ENCODE measurements at regions not wholly inside any gene's neighbourhood (a gene's known extent, or its start where the extent isn't known, plus 50 kb on each side); places are given as distances from the start of the nearest gene placed in this dataset.

DNA sequence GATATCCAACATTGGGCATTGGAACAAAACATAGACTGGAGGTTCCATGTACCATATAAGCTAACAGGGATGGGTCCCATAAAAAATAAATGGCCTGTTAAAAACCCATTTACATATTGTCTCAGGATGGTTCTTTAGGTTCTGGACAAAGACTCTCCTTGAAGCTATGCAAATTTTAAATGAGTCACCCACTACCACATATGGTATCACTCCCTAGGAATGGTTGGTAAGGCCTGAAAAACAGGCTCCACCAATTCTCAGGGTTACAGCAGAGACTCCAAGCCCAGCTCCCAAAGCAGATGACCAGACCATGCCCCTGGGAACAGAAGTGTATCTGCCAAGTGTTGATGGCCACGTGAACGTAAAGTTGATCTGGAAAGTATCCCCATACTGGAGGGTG lies 190.7 kb upstream of the SPHKAP start:
- no peaks in the 10 kb centered on the region for H3K27me3 ChIP-seq (ENCODE audit: control insufficient read depth in 4 of 4, insufficient read depth in 4 of 4, low read length in 3 of 4)
- no peak overlapping the region for H3K4me3 ChIP-seq (ENCODE audit: low read depth in 1 of 3, low read length in 3 of 3)
- no peaks in the 10 kb centered on the region for H3K36me3 ChIP-seq (ENCODE audit: control insufficient read depth in 4 of 4, insufficient read depth in 3 of 4, low read depth in 1 of 4, low read length in 3 of 4)
- TF ChIP-seq TAF1 (conservative IDR thresholded peaks at IDR 0.05) (no peak), RXRA (IDR thresholded peaks at IDR 0.05) (no peak)
- H3K9me3 ChIP-seq (ENCODE audit: control insufficient read depth in 4 of 4, low read length in 3 of 4): peaks cover 0 to 5% (median 0%) of the 10 kb centered on the region in 4 donors
- no peaks in the 10 kb centered on the region for H3K4me1 ChIP-seq (ENCODE audit: control insufficient read depth in 4 of 4, insufficient read depth in 4 of 4, low read length in 3 of 4)
- no peak overlapping the region for H3K27ac ChIP-seq (ENCODE audit: low read depth in 1 of 2, low read length in 2 of 2)
- DNase-seq (ENCODE audit: low spot score): no peak
- H3K9ac ChIP-seq (ENCODE audit: low read depth in 1 of 2, low read length in 2 of 2): no peak overlapping the region
- WGBS: 88% methylated on average over 2 of the region's 2 CpGs

- no peaks in the 10 kb centered on the region for H3K4me1 ChIP-seq (ENCODE audit: control insufficient read depth in 4 of 4, insufficient read depth in 4 of 4, low read length in 3 of 4)
- no peak overlapping the region for H3K27ac ChIP-seq (ENCODE audit: low read depth in 1 of 2, low read length in 2 of 2)
- TF ChIP-seq MAX (IDR thresholded peaks at IDR 0.05): no peak
- TF ChIP-seq HNF4A (conservative IDR thresholded peaks at IDR 0.05): no peak
- TF ChIP-seq TAF1 (conservative IDR thresholded peaks at IDR 0.05): no peak
- no peak for TF ChIP-seq HNF4G (IDR thresholded peaks at IDR 0.05)
- no peak for TF ChIP-seq JUND (IDR thresholded peaks at IDR 0.05)
- no peak for TF ChIP-seq FOXA1 (IDR thresholded peaks at IDR 0.05)
- TF ChIP-seq ATF3 (IDR thresholded peaks at IDR 0.05): no peak
- TF ChIP-seq REST (IDR thresholded peaks at IDR 0.05): no peak
- no peak for TF ChIP-seq GABPA (IDR thresholded peaks at IDR 0.05 in 1 of 2, conservative IDR thresholded peaks at IDR 0.05 in 1 of 2)
- TF ChIP-seq SP1 (IDR thresholded peaks at IDR 0.05): no peak
- TF ChIP-seq YY1 (IDR thresholded peaks at IDR 0.05): no peak
- no peak for TF ChIP-seq EGR1 (IDR thresholded peaks at IDR 0.05; ENCODE audit: low read depth in 2 of 2)
- no peak for TF ChIP-seq RAD21 (IDR thresholded peaks at IDR 0.05)
- TF ChIP-seq NR2F2 (IDR thresholded peaks at IDR 0.05): no peak
- TF ChIP-seq RXRA (IDR thresholded peaks at IDR 0.05): no peak
- no peak overlapping the region for H3K4me3 ChIP-seq (ENCODE audit: low read depth in 1 of 3, low read length in 3 of 3)
- no peak for DNase-seq (ENCODE audit: low spot score)
- WGBS: 85% methylated on average over 5 of the region's 5 CpGs
- H3K36me3 ChIP-seq (ENCODE audit: control insufficient read depth in 4 of 4, insufficient read depth in 3 of 4, low read depth in 1 of 4, low read length in 3 of 4): no peaks in the 10 kb centered on the region
- no peak overlapping the region for H3K9ac ChIP-seq (ENCODE audit: low read depth in 1 of 2, low read length in 2 of 2)
- H3K27me3 ChIP-seq (ENCODE audit: control insufficient read depth in 4 of 4, insufficient read depth in 4 of 4, low read length in 3 of 4): no peaks in the 10 kb centered on the region
- peaks cover 0 to 5% (median 0%) of the 10 kb centered on the region in 4 donors for H3K9me3 ChIP-seq (ENCODE audit: control insufficient read depth in 4 of 4, low read length in 3 of 4)
Measured at GRCh38 chr2:228369400-228370031, 188.0 kb upstream of the SPHKAP start.

DNA sequence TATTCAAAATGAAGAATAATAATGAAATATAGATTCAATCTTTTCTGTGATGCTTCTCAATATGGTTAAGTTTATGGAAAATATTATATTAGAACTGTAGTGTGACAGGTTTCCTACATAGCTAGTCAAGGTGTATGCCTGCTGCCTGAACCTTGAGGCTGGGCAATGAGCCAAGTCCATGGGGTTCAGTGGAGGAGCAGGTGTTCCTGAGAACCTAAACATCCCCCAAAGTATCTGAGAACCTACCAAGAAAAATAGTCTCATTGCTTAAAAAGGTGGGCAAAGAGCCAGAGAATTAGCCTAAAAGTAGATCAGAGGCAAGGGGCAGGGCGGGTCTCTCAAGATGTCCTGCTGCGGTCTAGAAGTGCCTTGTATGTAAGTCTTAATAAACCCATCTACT lies 185.9 kb upstream of the SPHKAP start:
- 87% methylated on average over 2 of the region's 2 CpGs for WGBS
- Histone ChIP-seq H3K36me3 (ENCODE audit: control insufficient read depth in 4 of 4, insufficient read depth in 3 of 4, low read depth in 1 of 4, low read length in 3 of 4) (no peaks in the 10 kb centered on the region), H3K9me3 (ENCODE audit: control insufficient read depth in 4 of 4, low read length in 3 of 4) (peaks cover 0 to 5% (median 0%) of the 10 kb centered on the region in 4 donors), H3K4me3 (ENCODE audit: low read depth in 1 of 3, low read length in 3 of 3) (no peak overlapping the region), H3K27me3 (ENCODE audit: control insufficient read depth in 4 of 4, insufficient read depth in 4 of 4, low read length in 3 of 4) (no peaks in the 10 kb centered on the region), H3K27ac (ENCODE audit: low read depth in 1 of 2, low read length in 2 of 2) (no peak overlapping the region), H3K4me1 (ENCODE audit: control insufficient read depth in 4 of 4, insufficient read depth in 4 of 4, low read length in 3 of 4) (no peaks in the 10 kb centered on the region), H3K9ac (ENCODE audit: low read depth in 1 of 2, low read length in 2 of 2) (no peak overlapping the region)
- TF ChIP-seq RXRA (IDR thresholded peaks at IDR 0.05) (no peak), HNF4G (IDR thresholded peaks at IDR 0.05) (no peak), FOXA2 (IDR thresholded peaks at IDR 0.05) (no peak), JUND (IDR thresholded peaks at IDR 0.05) (no peak), EGR1 (IDR thresholded peaks at IDR 0.05; ENCODE audit: low read depth in 2 of 2) (no peak)
- TF ChIP-seq, protein P1, sequence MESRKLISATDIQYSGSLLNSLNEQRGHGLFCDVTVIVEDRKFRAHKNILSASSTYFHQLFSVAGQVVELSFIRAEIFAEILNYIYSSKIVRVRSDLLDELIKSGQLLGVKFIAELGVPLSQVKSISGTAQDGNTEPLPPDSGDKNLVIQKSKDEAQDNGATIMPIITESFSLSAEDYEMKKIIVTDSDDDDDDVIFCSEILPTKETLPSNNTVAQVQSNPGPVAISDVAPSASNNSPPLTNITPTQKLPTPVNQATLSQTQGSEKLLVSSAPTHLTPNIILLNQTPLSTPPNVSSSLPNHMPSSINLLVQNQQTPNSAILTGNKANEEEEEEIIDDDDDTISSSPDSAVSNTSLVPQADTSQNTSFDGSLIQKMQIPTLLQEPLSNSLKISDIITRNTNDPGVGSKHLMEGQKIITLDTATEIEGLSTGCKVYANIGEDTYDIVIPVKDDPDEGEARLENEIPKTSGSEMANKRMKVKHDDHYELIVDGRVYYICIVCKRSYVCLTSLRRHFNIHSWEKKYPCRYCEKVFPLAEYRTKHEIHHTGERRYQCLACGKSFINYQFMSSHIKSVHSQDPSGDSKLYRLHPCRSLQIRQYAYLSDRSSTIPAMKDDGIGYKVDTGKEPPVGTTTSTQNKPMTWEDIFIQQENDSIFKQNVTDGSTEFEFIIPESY (IDR thresholded peaks at IDR 0.05): no peak
- TF ChIP-seq, protein P2, sequence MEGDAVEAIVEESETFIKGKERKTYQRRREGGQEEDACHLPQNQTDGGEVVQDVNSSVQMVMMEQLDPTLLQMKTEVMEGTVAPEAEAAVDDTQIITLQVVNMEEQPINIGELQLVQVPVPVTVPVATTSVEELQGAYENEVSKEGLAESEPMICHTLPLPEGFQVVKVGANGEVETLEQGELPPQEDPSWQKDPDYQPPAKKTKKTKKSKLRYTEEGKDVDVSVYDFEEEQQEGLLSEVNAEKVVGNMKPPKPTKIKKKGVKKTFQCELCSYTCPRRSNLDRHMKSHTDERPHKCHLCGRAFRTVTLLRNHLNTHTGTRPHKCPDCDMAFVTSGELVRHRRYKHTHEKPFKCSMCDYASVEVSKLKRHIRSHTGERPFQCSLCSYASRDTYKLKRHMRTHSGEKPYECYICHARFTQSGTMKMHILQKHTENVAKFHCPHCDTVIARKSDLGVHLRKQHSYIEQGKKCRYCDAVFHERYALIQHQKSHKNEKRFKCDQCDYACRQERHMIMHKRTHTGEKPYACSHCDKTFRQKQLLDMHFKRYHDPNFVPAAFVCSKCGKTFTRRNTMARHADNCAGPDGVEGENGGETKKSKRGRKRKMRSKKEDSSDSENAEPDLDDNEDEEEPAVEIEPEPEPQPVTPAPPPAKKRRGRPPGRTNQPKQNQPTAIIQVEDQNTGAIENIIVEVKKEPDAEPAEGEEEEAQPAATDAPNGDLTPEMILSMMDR (IDR thresholded peaks at IDR 0.05; ENCODE audit: low read depth, low read length, missing input control): no peak
- no peak for DNase-seq (ENCODE audit: low spot score)

All from liver (tissue), 8 donors.